ENCODE measurements at regions not wholly inside any gene's neighbourhood (a gene's known extent, or its start where the extent isn't known, plus 50 kb on each side); places are given as distances from the start of the nearest gene placed in this dataset.

DNA sequence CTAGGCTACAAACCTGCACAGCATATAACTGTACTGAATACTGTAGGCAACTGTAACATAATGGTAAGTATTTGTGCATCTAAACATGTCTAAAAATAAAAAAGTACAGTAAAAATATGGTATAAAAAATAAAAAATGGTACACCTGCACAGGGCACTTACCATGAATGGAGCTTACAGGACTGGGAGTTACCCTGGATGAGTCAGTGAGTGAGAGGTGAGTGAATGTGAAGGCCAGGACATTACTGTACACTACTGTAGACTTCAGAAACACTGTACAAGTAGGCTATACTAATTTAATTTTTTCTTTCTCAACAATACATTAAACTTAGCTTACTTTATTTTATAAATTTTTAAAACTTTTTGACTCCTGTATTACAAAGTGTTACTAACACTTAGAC lies 265.3 kb downstream of the KLF13 start:
- no peak overlapping the region for H2AFZ ChIP-seq (ENCODE audit: low read length)
- ATAC-seq (no peak), FAIRE-seq (no peak), DNase-seq (ENCODE audit: low spot score) (no peak)
- no peaks in the 10 kb centered on the region for H4K20me1 ChIP-seq (ENCODE audit: insufficient read depth, low read length)
- BruUV-seq (replicated peaks) = no TSS peak
- no peaks in the 10 kb centered on the region for H3K9me3 ChIP-seq (ENCODE audit: low read length)
- ChIA-PET POLR2A (no interaction called here), CTCF (ENCODE audit: low intra/inter-chr PET ratio, low total read pairs) (no interaction called here)
- no peaks in the 10 kb centered on the region for H3K36me3 ChIP-seq (replicated peaks in 1 of 2; ENCODE audit: control insufficient read depth in 1 of 2, insufficient read depth in 2 of 2, low read length in 2 of 2)
- no peak overlapping the region for H3K4me2 ChIP-seq (ENCODE audit: low read depth, low read length)
- no peaks in the 10 kb centered on the region for H3K79me2 ChIP-seq (ENCODE audit: insufficient read depth, low read length)
- in situ Hi-C loops (cut with HindIII; ENCODE audit: extremely low pct_ligation_motif_present, low pct_unique_long_range_greater_than_20kb) = no loop called here
- TF ChIP-seq ZEB1 (IDR thresholded peaks at IDR 0.05; ENCODE audit: insufficient replicate concordance, low read depth) (no peak), MYC (CRISPR knock-in tag; IDR thresholded peaks at IDR 0.05; ENCODE audit: borderline replicate concordance) (no peak), EED (CRISPR knock-in tag; IDR thresholded peaks at IDR 0.05) (no peak), PHB2 (IDR thresholded peaks at IDR 0.05; ENCODE audit: partially characterized antibody) (no peak), MZF1 (CRISPR knock-in tag; IDR thresholded peaks at IDR 0.05; ENCODE audit: borderline replicate concordance) (no peak)
- TF ChIP-seq, protein P1, sequence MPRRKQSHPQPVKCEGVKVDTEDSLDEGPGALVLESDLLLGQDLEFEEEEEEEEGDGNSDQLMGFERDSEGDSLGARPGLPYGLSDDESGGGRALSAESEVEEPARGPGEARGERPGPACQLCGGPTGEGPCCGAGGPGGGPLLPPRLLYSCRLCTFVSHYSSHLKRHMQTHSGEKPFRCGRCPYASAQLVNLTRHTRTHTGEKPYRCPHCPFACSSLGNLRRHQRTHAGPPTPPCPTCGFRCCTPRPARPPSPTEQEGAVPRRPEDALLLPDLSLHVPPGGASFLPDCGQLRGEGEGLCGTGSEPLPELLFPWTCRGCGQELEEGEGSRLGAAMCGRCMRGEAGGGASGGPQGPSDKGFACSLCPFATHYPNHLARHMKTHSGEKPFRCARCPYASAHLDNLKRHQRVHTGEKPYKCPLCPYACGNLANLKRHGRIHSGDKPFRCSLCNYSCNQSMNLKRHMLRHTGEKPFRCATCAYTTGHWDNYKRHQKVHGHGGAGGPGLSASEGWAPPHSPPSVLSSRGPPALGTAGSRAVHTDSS (CRISPR knock-in tag; conservative IDR thresholded peaks at IDR 0.05) = no peak
- TF ChIP-seq, protein P2, sequence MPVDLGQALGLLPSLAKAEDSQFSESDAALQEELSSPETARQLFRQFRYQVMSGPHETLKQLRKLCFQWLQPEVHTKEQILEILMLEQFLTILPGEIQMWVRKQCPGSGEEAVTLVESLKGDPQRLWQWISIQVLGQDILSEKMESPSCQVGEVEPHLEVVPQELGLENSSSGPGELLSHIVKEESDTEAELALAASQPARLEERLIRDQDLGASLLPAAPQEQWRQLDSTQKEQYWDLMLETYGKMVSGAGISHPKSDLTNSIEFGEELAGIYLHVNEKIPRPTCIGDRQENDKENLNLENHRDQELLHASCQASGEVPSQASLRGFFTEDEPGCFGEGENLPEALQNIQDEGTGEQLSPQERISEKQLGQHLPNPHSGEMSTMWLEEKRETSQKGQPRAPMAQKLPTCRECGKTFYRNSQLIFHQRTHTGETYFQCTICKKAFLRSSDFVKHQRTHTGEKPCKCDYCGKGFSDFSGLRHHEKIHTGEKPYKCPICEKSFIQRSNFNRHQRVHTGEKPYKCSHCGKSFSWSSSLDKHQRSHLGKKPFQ (CRISPR knock-in tag; IDR thresholded peaks at IDR 0.05; ENCODE audit: insufficient replicate concordance) = no peak
- TF ChIP-seq, protein P3, sequence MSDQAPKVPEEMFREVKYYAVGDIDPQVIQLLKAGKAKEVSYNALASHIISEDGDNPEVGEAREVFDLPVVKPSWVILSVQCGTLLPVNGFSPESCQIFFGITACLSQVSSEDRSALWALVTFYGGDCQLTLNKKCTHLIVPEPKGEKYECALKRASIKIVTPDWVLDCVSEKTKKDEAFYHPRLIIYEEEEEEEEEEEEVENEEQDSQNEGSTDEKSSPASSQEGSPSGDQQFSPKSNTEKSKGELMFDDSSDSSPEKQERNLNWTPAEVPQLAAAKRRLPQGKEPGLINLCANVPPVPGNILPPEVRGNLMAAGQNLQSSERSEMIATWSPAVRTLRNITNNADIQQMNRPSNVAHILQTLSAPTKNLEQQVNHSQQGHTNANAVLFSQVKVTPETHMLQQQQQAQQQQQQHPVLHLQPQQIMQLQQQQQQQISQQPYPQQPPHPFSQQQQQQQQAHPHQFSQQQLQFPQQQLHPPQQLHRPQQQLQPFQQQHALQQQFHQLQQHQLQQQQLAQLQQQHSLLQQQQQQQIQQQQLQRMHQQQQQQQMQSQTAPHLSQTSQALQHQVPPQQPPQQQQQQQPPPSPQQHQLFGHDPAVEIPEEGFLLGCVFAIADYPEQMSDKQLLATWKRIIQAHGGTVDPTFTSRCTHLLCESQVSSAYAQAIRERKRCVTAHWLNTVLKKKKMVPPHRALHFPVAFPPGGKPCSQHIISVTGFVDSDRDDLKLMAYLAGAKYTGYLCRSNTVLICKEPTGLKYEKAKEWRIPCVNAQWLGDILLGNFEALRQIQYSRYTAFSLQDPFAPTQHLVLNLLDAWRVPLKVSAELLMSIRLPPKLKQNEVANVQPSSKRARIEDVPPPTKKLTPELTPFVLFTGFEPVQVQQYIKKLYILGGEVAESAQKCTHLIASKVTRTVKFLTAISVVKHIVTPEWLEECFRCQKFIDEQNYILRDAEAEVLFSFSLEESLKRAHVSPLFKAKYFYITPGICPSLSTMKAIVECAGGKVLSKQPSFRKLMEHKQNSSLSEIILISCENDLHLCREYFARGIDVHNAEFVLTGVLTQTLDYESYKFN (CRISPR knock-in tag; conservative IDR thresholded peaks at IDR 0.05) = no peak
- no peak overlapping the region for H3K27ac ChIP-seq (ENCODE audit: extremely low read length, insufficient read depth, low read length)
- no peak overlapping the region for H3K9ac ChIP-seq (ENCODE audit: insufficient read depth, low read depth, low read length)
- H3K4me3 ChIP-seq (replicated peaks in 1 of 3; ENCODE audit: insufficient read depth in 1 of 3, low read depth in 2 of 3, low read length in 3 of 3) = no peak overlapping the region
- 0 out of 5 replicates have a peak, but pooled peaks cover 0 to 1% of the 10 kb centered on the region in 2 experiments for H3K27me3 ChIP-seq (ENCODE audit: control insufficient read depth in 1 of 2, insufficient read depth in 2 of 2, low read length in 2 of 2)
- H3K4me1 ChIP-seq (ENCODE audit: insufficient read depth, low read length) = no peaks in the 10 kb centered on the region
- intact Hi-C loops (cut with micrococcal nuclease; ENCODE audit: unreplicated experiment) = no loop called here

Measured in HepG2 (cell line).